Stimulated activated memory B cell treated with anti-CD40 and anti-IgM and Interleukin-4, amounts not matched to agents 10 μg/mL and 1 μg/mL and 100 μg/mL, for 72 hours (primary cell): ENCODE measurements at regions not wholly inside any gene's neighbourhood (a gene's known extent, or its start where the extent isn't known, plus 50 kb on each side); places are given as distances from the start of the nearest gene placed in this dataset.

Experiments used
- ATAC-seq: fragments of 150-1000 bp; cut with Tn5 transposase; 2 replicates; pipeline ENCODE4 v1.10.0; 2021
- H3K27ac Mint-ChIP-seq: one replicate; pipeline ENCODE4 v1.8.0; 2022; ENCODE audit warnings: mild to moderate bottlenecking, mixed read lengths
- H3K27me3 Mint-ChIP-seq: one replicate; pipeline ENCODE4 v1.8.0; 2022; ENCODE audit warnings: mixed read lengths
- H3K36me3 Mint-ChIP-seq: one replicate; pipeline ENCODE4 v1.8.0; 2022; ENCODE audit warnings: mixed read lengths
- H3K4me1 Mint-ChIP-seq: one replicate; pipeline ENCODE4 v1.8.0; 2022; ENCODE audit warnings: mixed read lengths
- H3K4me3 Mint-ChIP-seq: one replicate; pipeline ENCODE4 v1.8.0; 2022; ENCODE audit warnings: mild to moderate bottlenecking, moderate library complexity, mixed read lengths
- H3K9me3 Mint-ChIP-seq: one replicate; pipeline ENCODE4 v1.8.0; 2022; ENCODE audit warnings: mixed read lengths

GRCh38 chr7:46179061-46179610 lies 258.1 kb upstream of the IGFBP3 start:
- Mint-ChIP-seq H3K27me3 (no peaks in the 10 kb centered on the region), H3K4me3 (no peak overlapping the region), H3K36me3 (no peaks in the 10 kb centered on the region), H3K9me3 (peaks cover 8% of the 10 kb centered on the region), H3K27ac (no peak overlapping the region), H3K4me1 (no peaks in the 10 kb centered on the region)
- ATAC-seq = no peak

GRCh38 chr7:46178661-46179060 lies 257.6 kb upstream of the IGFBP3 start:
- H3K27ac Mint-ChIP-seq = no peak overlapping the region
- H3K27me3 Mint-ChIP-seq = no peaks in the 10 kb centered on the region
- H3K36me3 Mint-ChIP-seq = no peaks in the 10 kb centered on the region
- no peaks in the 10 kb centered on the region for H3K4me1 Mint-ChIP-seq
- no peak overlapping the region for H3K4me3 Mint-ChIP-seq
- peaks cover 8% of the 10 kb centered on the region for H3K9me3 Mint-ChIP-seq
- no peak for ATAC-seq

GRCh38 chr7:46177821-46178220 lies 256.7 kb upstream of the IGFBP3 start:
- ATAC-seq = no peak
- H3K27ac Mint-ChIP-seq = no peak overlapping the region
- H3K4me1 Mint-ChIP-seq = no peaks in the 10 kb centered on the region
- H3K4me3 Mint-ChIP-seq = no peak overlapping the region
- H3K27me3 Mint-ChIP-seq = no peaks in the 10 kb centered on the region
- peaks cover 8% of the 10 kb centered on the region for H3K9me3 Mint-ChIP-seq
- no peaks in the 10 kb centered on the region for H3K36me3 Mint-ChIP-seq

GRCh38 chr7:46175221-46175620 lies 254.1 kb upstream of the IGFBP3 start:
- Mint-ChIP-seq H3K4me3 (no peak overlapping the region), H3K4me1 (no peaks in the 10 kb centered on the region), H3K27me3 (no peaks in the 10 kb centered on the region), H3K36me3 (no peaks in the 10 kb centered on the region), H3K27ac (no peak overlapping the region), H3K9me3 (peaks cover 2% of the 10 kb centered on the region)
- ATAC-seq = no peak

- H3K27me3 Mint-ChIP-seq = no peaks in the 10 kb centered on the region
- peaks cover 2% of the 10 kb centered on the region for H3K9me3 Mint-ChIP-seq
- H3K4me1 Mint-ChIP-seq = no peaks in the 10 kb centered on the region
- H3K27ac Mint-ChIP-seq = no peak overlapping the region
- no peak overlapping the region for H3K4me3 Mint-ChIP-seq
- H3K36me3 Mint-ChIP-seq = no peaks in the 10 kb centered on the region
- no peak for ATAC-seq
These were observed 253.1 kb upstream of the IGFBP3 start for GRCh38 chr7:46174196-46174580.

- H3K27me3 Mint-ChIP-seq = no peaks in the 10 kb centered on the region
- no peak for ATAC-seq
- H3K4me3 Mint-ChIP-seq = no peak overlapping the region
- H3K9me3 Mint-ChIP-seq = peaks cover 2% of the 10 kb centered on the region
- no peak overlapping the region for H3K27ac Mint-ChIP-seq
- no peaks in the 10 kb centered on the region for H3K4me1 Mint-ChIP-seq
- no peaks in the 10 kb centered on the region for H3K36me3 Mint-ChIP-seq
These were observed 252.6 kb upstream of the IGFBP3 start for GRCh38 chr7:46173476-46174195.

GRCh38 chr7:46170792-46171191 lies 249.7 kb upstream of the IGFBP3 start:
- H3K27ac Mint-ChIP-seq = no peak overlapping the region
- no peaks in the 10 kb centered on the region for H3K27me3 Mint-ChIP-seq
- H3K4me1 Mint-ChIP-seq = no peaks in the 10 kb centered on the region
- H3K36me3 Mint-ChIP-seq = no peaks in the 10 kb centered on the region
- H3K4me3 Mint-ChIP-seq = no peak overlapping the region
- no peak for ATAC-seq
- peaks cover 3% of the 10 kb centered on the region for H3K9me3 Mint-ChIP-seq

GRCh38 chr7:46170021-46170420 lies 248.9 kb upstream of the IGFBP3 start:
- Mint-ChIP-seq H3K9me3 (peaks cover 3% of the 10 kb centered on the region), H3K27ac (no peak overlapping the region), H3K4me3 (no peak overlapping the region), H3K4me1 (no peaks in the 10 kb centered on the region), H3K36me3 (no peaks in the 10 kb centered on the region), H3K27me3 (no peaks in the 10 kb centered on the region)
- ATAC-seq = no peak

GRCh38 chr7:46169384-46169755 lies 248.3 kb upstream of the IGFBP3 start:
- Mint-ChIP-seq H3K4me3 (no peak overlapping the region), H3K27me3 (no peaks in the 10 kb centered on the region), H3K4me1 (no peaks in the 10 kb centered on the region), H3K9me3 (peaks cover 3% of the 10 kb centered on the region), H3K36me3 (no peaks in the 10 kb centered on the region), H3K27ac (no peak overlapping the region)
- ATAC-seq = no peak

GRCh38 chr7:46168671-46169383 lies 247.8 kb upstream of the IGFBP3 start:
- Mint-ChIP-seq H3K9me3 (peaks cover 3% of the 10 kb centered on the region), H3K27me3 (no peaks in the 10 kb centered on the region), H3K4me1 (no peaks in the 10 kb centered on the region), H3K36me3 (no peaks in the 10 kb centered on the region), H3K4me3 (no peak overlapping the region), H3K27ac (no peak overlapping the region)
- no peak for ATAC-seq

- Mint-ChIP-seq H3K36me3 (no peaks in the 10 kb centered on the region), H3K4me3 (no peak overlapping the region), H3K9me3 (peaks cover 3% of the 10 kb centered on the region), H3K4me1 (no peaks in the 10 kb centered on the region), H3K27ac (no peak overlapping the region), H3K27me3 (no peaks in the 10 kb centered on the region)
- no peak for ATAC-seq
These were observed 247.2 kb upstream of the IGFBP3 start for GRCh38 chr7:46168231-46168630.

GRCh38 chr7:46165276-46165675 lies 244.2 kb upstream of the IGFBP3 start:
- Mint-ChIP-seq H3K27me3 (no peaks in the 10 kb centered on the region), H3K36me3 (no peaks in the 10 kb centered on the region), H3K4me3 (no peak overlapping the region), H3K9me3 (peaks cover 3% of the 10 kb centered on the region), H3K4me1 (no peaks in the 10 kb centered on the region), H3K27ac (no peak overlapping the region)
- ATAC-seq = no peak

GRCh38 chr7:46164629-46165028 lies 243.6 kb upstream of the IGFBP3 start:
- no peaks in the 10 kb centered on the region for H3K36me3 Mint-ChIP-seq
- no peaks in the 10 kb centered on the region for H3K27me3 Mint-ChIP-seq
- no peaks in the 10 kb centered on the region for H3K4me1 Mint-ChIP-seq
- peaks cover 3% of the 10 kb centered on the region for H3K9me3 Mint-ChIP-seq
- no peak overlapping the region for H3K27ac Mint-ChIP-seq
- no peak overlapping the region for H3K4me3 Mint-ChIP-seq
- ATAC-seq = no peak

- Mint-ChIP-seq H3K4me1 (no peaks in the 10 kb centered on the region), H3K4me3 (no peak overlapping the region)
- no peak for ATAC-seq
These were observed 242.2 kb upstream of the IGFBP3 start for GRCh38 chr7:46163246-46163645.

GRCh38 chr7:46162609-46163008 lies 241.5 kb upstream of the IGFBP3 start:
- Mint-ChIP-seq H3K27me3 (no peaks in the 10 kb centered on the region), H3K4me1 (no peaks in the 10 kb centered on the region), H3K36me3 (no peaks in the 10 kb centered on the region), H3K27ac (no peak overlapping the region), H3K4me3 (no peak overlapping the region), H3K9me3 (peaks cover 3% of the 10 kb centered on the region)
- no peak for ATAC-seq

More at GRCh38 chr7:46163246-46163645, 242.2 kb upstream of the IGFBP3 start:
- Mint-ChIP-seq H3K27me3 (no peaks in the 10 kb centered on the region), H3K36me3 (no peaks in the 10 kb centered on the region), H3K9me3 (peaks cover 3% of the 10 kb centered on the region), H3K27ac (no peak overlapping the region)

- no peaks in the 10 kb centered on the region for H3K4me1 Mint-ChIP-seq
- no peaks in the 10 kb centered on the region for H3K9me3 Mint-ChIP-seq
- no peaks in the 10 kb centered on the region for H3K36me3 Mint-ChIP-seq
- ATAC-seq = no peak
- H3K27me3 Mint-ChIP-seq = no peaks in the 10 kb centered on the region
- no peak overlapping the region for H3K27ac Mint-ChIP-seq
- H3K4me3 Mint-ChIP-seq = no peak overlapping the region
These were observed 239.8 kb upstream of the IGFBP3 start for GRCh38 chr7:46160861-46161260.
